Ishikawa (cell line): ENCODE measurements at regions not wholly inside any gene's neighbourhood (a gene's known extent, or its start where the extent isn't known, plus 50 kb on each side); places are given as distances from the start of the nearest gene placed in this dataset.

ENCODE experiments used
- CEBPB ChIP-seq: IDR thresholded peaks from 2 replicates; pipeline ENCODE4 v1.6.1; 2012
- CREB1 ChIP-seq: IDR thresholded peaks from 2 replicates; pipeline ENCODE4 v1.6.1; 2012; ENCODE audit warnings: low read depth
- EGR1 ChIP-seq: IDR thresholded peaks from 2 replicates; pipeline ENCODE4 v1.6.1; 2012
- EP300 ChIP-seq: IDR thresholded peaks from 2 replicates; pipeline ENCODE4 v1.6.1; 2012; ENCODE audit warnings: borderline replicate concordance
- FOXM1 ChIP-seq: IDR thresholded peaks from 2 replicates; pipeline ENCODE4 v1.6.1; 2012; ENCODE audit warnings: low read depth, borderline replicate concordance
- NFIC ChIP-seq: IDR thresholded peaks from 2 replicates; pipeline ENCODE4 v1.6.1; 2012
- RAD21 ChIP-seq: IDR thresholded peaks from 2 replicates; pipeline ENCODE4 v1.6.1; 2012; ENCODE audit warnings: low read depth
- TAF1 ChIP-seq: IDR thresholded peaks from 2 replicates; pipeline ENCODE4 v1.6.1; 2012; ENCODE audit warnings: low read depth, mild to moderate bottlenecking
- TCF12 ChIP-seq: IDR thresholded peaks from 2 replicates; pipeline ENCODE4 v1.6.1; 2012; ENCODE audit warnings: low read depth
- TEAD4 ChIP-seq: IDR thresholded peaks from 2 replicates; pipeline ENCODE4 v1.6.1; 2012
- YY1 ChIP-seq: IDR thresholded peaks from 2 replicates; pipeline ENCODE4 v1.6.1; 2012; ENCODE audit warnings: low read depth
- ZBTB7A ChIP-seq: IDR thresholded peaks from 2 replicates; pipeline ENCODE4 v1.6.1; 2012; ENCODE audit warnings: low read depth
- TF ChIP-seq, protein P1 (sequence below): IDR thresholded peaks from 2 replicates; pipeline ENCODE4 v1.6.1; 2012; ENCODE audit warnings: low read depth, mild to moderate bottlenecking
- TF ChIP-seq, protein P2 (sequence below): IDR thresholded peaks from 2 replicates; pipeline ENCODE4 v1.6.1; 2012
- TF ChIP-seq, protein P3 (sequence below): IDR thresholded peaks from 2 replicates; pipeline ENCODE4 v1.6.1; 2012

DNA sequence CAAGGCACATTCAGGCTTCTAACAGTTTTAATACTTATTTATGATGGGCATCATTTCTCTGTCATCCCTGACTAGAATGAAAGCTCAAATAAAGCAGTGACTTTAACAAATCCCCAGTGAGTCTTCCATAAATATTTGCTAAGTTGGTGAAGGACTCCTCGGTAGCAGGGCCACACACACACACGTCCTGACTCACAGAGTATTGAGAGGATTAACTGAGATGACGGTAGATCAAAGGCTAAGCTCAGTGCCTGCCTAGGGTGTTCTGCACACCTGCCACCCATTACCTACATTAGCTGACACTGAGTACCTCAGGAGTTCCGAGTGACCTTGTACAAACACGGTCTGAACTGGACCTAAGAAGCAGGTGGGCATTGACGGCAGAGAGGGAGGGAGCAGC is 197.3 kb upstream of the SFSWAP start:
- TF ChIP-seq, protein P1, sequence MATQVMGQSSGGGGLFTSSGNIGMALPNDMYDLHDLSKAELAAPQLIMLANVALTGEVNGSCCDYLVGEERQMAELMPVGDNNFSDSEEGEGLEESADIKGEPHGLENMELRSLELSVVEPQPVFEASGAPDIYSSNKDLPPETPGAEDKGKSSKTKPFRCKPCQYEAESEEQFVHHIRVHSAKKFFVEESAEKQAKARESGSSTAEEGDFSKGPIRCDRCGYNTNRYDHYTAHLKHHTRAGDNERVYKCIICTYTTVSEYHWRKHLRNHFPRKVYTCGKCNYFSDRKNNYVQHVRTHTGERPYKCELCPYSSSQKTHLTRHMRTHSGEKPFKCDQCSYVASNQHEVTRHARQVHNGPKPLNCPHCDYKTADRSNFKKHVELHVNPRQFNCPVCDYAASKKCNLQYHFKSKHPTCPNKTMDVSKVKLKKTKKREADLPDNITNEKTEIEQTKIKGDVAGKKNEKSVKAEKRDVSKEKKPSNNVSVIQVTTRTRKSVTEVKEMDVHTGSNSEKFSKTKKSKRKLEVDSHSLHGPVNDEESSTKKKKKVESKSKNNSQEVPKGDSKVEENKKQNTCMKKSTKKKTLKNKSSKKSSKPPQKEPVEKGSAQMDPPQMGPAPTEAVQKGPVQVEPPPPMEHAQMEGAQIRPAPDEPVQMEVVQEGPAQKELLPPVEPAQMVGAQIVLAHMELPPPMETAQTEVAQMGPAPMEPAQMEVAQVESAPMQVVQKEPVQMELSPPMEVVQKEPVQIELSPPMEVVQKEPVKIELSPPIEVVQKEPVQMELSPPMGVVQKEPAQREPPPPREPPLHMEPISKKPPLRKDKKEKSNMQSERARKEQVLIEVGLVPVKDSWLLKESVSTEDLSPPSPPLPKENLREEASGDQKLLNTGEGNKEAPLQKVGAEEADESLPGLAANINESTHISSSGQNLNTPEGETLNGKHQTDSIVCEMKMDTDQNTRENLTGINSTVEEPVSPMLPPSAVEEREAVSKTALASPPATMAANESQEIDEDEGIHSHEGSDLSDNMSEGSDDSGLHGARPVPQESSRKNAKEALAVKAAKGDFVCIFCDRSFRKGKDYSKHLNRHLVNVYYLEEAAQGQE = no peak
- TF ChIP-seq RAD21 (no peak), TAF1 (no peak), EGR1 (no peak), TCF12 (no peak)
- TF ChIP-seq, protein P2, sequence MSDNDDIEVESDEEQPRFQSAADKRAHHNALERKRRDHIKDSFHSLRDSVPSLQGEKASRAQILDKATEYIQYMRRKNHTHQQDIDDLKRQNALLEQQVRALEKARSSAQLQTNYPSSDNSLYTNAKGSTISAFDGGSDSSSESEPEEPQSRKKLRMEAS = no peak

DNA sequence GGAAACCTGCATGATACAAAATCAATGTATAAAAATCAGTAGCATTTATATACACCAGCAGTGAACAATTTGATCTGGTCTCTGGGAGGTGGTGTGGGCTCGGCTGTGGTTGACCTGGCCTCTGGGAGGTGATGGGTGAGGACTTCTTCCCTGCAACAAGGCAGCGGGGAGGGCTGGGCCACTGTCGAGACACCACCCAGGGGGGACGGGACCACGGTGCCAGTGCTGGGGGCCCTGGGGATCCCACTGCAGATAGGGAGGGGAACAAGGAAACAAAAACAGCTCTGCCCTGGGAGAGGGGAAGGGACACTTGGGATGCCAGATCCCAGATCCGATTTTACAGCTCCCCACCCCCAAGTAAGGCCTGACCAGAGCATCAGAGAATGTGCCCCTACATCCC is 189.6 kb upstream of the SFSWAP start:
- no peak for TF ChIP-seq TEAD4

DNA sequence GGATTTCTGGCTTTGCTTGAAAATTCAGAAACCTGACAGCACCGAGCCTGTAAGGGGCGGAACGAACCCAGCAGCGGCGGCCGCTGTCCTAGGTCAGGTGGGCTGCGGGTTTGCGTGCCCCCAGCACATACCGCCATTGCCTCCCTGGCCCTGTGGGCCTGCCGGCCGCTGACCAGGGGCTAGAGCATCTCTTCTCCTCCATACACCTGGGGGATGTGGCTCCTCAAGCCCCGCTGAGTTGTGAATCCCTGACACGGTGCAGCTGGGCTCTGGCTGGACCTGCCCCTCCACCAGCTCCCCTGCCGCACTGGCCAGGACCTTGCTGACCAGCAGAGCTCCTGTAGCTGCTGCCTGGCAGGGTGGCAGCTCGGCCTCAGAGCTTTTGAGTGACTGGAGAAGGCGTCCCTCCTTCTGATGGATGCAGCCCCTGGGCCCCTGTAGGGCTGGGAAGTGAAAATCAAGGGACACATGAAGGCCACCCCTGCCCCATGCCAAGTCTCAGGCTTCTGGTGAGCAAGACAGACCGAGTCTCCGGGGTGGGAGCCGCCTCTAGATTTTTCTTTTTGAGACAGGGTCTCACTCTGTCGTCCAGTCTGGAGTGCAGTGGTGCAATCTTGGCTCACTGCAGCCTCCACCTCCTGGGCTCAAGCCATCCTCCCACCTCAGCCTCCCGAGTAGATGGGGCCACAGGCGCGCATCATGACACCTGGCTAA is 184.9 kb upstream of the SFSWAP start:
- TF ChIP-seq TAF1 (no peak), ZBTB7A (no peak), CREB1 (no peak), EP300 (no peak)

DNA sequence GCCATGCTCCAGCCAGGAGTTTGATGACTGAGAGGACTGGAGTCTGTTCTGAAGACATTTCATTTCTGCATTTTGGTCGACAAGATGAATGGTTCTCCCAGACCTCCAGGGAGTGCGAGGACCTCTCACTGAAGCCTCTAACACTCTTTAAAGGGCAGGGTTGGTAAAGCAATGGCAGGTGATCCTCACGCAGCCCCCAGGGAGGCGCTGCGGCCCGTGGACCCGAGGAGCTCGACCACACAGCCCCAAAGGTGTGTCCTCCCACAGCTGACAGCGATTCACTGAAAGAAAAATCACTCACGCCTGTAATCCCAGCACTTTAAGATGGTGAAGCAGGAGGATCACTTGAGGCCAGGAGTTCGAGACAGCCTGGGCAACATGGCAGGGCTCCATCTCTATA is 183.8 kb upstream of the SFSWAP start:
- no peak for TF ChIP-seq CREB1
- TF ChIP-seq EP300 = no peak
- TF ChIP-seq ZBTB7A = no peak

DNA sequence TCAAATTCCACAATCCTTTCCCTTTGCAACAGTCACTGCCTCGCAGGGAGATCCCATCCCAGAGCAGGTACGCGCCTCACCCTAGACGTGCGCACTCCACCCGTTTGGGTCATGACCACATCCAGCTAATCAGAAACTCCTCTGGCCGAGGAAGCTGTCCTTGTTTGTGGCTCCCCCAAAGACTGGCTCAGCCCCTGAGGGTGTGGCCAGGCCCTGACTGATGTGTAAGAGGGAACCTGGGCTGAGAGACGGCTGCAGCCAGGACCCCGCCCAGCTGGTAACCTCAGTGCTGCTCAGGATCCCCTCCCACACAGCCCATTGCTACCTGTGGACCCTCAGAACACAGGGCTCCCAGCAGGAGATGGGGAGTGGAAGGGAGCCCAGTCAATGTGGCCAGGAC is 183.2 kb upstream of the SFSWAP start:
- TF ChIP-seq EGR1 (no peak), CREB1 (no peak), TAF1 (no peak), NFIC (no peak), CEBPB (no peak), ZBTB7A (no peak), RAD21 (no peak), EP300 (no peak), TEAD4 (no peak), TCF12 (no peak), YY1 (no peak), FOXM1 (no peak)
- TF ChIP-seq, protein P3, sequence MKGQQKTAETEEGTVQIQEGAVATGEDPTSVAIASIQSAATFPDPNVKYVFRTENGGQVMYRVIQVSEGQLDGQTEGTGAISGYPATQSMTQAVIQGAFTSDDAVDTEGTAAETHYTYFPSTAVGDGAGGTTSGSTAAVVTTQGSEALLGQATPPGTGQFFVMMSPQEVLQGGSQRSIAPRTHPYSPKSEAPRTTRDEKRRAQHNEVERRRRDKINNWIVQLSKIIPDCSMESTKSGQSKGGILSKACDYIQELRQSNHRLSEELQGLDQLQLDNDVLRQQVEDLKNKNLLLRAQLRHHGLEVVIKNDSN = no peak
- TF ChIP-seq, protein P1 = no peak
- TF ChIP-seq, protein P2 = no peak

DNA sequence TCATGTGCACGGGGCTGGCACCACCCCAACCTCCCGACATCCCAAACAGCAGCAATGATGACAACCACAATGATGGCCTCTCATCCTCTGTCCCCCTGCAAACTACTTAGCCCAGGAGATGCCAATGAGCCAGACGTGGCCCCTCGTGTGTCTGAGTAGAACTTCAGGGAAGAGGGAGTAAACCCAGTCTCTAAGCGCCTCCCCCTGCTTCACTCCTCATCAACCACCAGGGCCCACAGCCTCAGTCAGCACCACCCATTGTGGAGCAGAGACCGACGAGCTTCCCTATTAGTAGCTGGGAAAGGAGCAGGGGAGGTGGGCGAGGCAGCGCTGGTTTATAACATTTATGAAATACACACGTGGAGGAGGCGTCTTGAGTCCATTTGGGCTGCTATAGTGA is 182.7 kb upstream of the SFSWAP start:
- TF ChIP-seq FOXM1 = no peak
- TF ChIP-seq, protein P2 = no peak
- no peak for TF ChIP-seq NFIC
- no peak for TF ChIP-seq RAD21
- no peak for TF ChIP-seq TAF1
- TF ChIP-seq CREB1 = no peak

DNA sequence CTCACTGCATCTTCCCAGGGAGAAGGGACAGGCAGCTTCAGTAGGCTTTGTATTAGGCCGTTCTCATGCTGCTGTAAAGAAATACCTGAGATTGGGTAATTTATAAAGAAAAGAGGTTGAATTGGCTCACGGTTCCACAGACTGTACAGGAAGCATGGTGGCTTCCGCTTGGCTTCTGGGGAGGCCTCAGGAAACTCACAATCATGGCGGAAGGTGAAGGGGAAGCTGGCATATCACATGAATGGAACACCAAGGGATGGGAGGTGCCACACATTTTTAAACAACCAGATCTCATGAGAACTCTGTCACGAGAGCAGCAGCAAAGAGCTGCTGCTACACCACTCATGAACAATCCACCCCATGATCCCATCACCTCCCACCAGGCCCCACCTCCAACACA is 182.2 kb upstream of the SFSWAP start:
- TF ChIP-seq YY1 (no peak), EP300 (no peak), TAF1 (no peak), EGR1 (no peak), TCF12 (no peak), CEBPB (no peak), CREB1 (no peak), ZBTB7A (no peak), RAD21 (no peak), NFIC (no peak), TEAD4 (no peak), FOXM1 (no peak)
- TF ChIP-seq, protein P2 = no peak
- TF ChIP-seq, protein P3 = no peak
- TF ChIP-seq, protein P1 = no peak
